ENCODE measurements at regions not wholly inside any gene's neighbourhood (a gene's known extent, or its start where the extent isn't known, plus 50 kb on each side); places are given as distances from the start of the nearest gene placed in this dataset.

DNA sequence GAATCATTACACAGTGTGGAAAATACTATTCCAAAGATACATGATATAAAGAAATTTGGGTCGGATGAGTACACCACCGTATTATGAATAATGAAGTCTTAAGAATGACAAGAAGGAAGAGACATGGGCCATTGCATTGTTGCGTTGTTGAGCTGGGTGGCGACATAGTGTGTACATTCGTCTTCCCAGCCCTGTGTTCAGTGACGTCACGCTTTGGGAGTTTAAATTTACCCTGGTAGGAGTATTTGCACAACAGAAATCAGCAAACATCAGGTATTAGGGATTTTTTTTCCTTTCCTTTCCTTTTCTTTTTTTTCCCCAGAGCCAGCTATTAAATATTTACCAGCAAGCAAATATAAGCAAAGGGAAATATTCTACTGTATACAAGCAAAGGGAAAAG is 347.2 kb upstream of the NETO1 start (continued):
- TF ChIP-seq, protein P1, sequence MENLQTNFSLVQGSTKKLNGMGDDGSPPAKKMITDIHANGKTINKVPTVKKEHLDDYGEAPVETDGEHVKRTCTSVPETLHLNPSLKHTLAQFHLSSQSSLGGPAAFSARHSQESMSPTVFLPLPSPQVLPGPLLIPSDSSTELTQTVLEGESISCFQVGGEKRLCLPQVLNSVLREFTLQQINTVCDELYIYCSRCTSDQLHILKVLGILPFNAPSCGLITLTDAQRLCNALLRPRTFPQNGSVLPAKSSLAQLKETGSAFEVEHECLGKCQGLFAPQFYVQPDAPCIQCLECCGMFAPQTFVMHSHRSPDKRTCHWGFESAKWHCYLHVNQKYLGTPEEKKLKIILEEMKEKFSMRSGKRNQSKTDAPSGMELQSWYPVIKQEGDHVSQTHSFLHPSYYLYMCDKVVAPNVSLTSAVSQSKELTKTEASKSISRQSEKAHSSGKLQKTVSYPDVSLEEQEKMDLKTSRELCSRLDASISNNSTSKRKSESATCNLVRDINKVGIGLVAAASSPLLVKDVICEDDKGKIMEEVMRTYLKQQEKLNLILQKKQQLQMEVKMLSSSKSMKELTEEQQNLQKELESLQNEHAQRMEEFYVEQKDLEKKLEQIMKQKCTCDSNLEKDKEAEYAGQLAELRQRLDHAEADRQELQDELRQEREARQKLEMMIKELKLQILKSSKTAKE (IDR thresholded peaks at IDR 0.05; ENCODE audit: low read depth, poor library complexity, severe bottlenecking) = no peak
- TF ChIP-seq, protein P2, sequence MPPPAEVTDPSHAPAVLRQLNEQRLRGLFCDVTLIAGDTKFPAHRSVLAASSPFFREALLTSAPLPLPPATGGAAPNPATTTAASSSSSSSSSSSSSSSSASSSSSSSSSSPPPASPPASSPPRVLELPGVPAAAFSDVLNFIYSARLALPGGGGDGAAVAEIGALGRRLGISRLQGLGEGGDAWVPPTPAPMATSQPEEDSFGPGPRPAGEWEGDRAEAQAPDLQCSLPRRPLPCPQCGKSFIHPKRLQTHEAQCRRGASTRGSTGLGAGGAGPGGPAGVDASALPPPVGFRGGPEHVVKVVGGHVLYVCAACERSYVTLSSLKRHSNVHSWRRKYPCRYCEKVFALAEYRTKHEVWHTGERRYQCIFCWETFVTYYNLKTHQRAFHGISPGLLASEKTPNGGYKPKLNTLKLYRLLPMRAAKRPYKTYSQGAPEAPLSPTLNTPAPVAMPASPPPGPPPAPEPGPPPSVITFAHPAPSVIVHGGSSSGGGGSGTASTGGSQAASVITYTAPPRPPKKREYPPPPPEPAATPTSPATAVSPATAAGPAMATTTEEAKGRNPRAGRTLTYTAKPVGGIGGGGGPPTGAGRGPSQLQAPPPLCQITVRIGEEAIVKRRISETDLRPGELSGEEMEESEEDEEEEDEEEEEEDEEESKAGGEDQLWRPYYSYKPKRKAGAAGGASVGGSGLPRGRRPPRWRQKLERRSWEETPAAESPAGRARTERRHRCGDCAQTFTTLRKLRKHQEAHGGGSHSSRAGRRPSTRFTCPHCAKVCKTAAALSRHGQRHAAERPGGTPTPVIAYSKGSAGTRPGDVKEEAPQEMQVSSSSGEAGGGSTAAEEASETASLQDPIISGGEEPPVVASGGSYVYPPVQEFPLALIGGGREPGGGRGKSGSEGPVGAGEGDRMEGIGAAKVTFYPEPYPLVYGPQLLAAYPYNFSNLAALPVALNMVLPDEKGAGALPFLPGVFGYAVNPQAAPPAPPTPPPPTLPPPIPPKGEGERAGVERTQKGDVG (CRISPR knock-in tag; IDR thresholded peaks at IDR 0.05) = no peak
- TF ChIP-seq FOXM1 (IDR thresholded peaks at IDR 0.05; ENCODE audit: low read depth, low read length) (no peak), RELA (IDR thresholded peaks at IDR 0.05; ENCODE audit: borderline replicate concordance, partially characterized antibody) (no peak), TCF3 (IDR thresholded peaks at IDR 0.05; ENCODE audit: borderline replicate concordance, insufficient read depth, low read depth, low read length) (no peak), SUZ12 (IDR thresholded peaks at IDR 0.05; ENCODE audit: unreplicated experiment) (no peak), SRF (IDR thresholded peaks at IDR 0.05; ENCODE audit: low read depth in 2 of 2, low read length in 2 of 2) (no peak), NR2C2 (IDR thresholded peaks at IDR 0.05; ENCODE audit: borderline replicate concordance, control insufficient read depth, insufficient read length, low read depth) (no peak)
- TF ChIP-seq, protein P3, sequence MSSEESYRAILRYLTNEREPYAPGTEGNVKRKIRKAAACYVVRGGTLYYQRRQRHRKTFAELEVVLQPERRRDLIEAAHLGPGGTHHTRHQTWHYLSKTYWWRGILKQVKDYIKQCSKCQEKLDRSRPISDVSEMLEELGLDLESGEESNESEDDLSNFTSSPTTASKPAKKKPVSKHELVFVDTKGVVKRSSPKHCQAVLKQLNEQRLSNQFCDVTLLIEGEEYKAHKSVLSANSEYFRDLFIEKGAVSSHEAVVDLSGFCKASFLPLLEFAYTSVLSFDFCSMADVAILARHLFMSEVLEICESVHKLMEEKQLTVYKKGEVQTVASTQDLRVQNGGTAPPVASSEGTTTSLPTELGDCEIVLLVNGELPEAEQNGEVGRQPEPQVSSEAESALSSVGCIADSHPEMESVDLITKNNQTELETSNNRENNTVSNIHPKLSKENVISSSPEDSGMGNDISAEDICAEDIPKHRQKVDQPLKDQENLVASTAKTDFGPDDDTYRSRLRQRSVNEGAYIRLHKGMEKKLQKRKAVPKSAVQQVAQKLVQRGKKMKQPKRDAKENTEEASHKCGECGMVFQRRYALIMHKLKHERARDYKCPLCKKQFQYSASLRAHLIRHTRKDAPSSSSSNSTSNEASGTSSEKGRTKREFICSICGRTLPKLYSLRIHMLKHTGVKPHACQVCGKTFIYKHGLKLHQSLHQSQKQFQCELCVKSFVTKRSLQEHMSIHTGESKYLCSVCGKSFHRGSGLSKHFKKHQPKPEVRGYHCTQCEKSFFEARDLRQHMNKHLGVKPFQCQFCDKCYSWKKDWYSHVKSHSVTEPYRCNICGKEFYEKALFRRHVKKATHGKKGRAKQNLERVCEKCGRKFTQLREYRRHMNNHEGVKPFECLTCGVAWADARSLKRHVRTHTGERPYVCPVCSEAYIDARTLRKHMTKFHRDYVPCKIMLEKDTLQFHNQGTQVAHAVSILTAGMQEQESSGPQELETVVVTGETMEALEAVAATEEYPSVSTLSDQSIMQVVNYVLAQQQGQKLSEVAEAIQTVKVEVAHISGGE (CRISPR knock-in tag; IDR thresholded peaks at IDR 0.05) = no peak
